ENCODE measurements at regions not wholly inside any gene's neighbourhood (a gene's known extent, or its start where the extent isn't known, plus 50 kb on each side); places are given as distances from the start of the nearest gene placed in this dataset.

- no peak for DNase-seq (ENCODE audit: low spot score)
Observed at GRCh38 chr1:108082738-108083562, 117.2 kb downstream of the SLC25A24 start.

GRCh38 chr1:108082001-108082400, 117.0 kb upstream of the VAV3 start:
- peak; percentile 60 for DNase-seq (ENCODE audit: low spot score)

- no peak for DNase-seq (ENCODE audit: low spot score)
Observed at GRCh38 chr1:108080448-108080847, 115.5 kb upstream of the VAV3 start.

GRCh38 chr1:108079440-108080025, 114.6 kb upstream of the VAV3 start:
- DNase-seq (ENCODE audit: low spot score): no peak

GRCh38 chr1:108077991-108078390, 113.0 kb upstream of the VAV3 start:
- no peak for DNase-seq (ENCODE audit: low spot score)

- no peak for DNase-seq (ENCODE audit: low spot score)
Observed at GRCh38 chr1:108075055-108075454, 110.1 kb upstream of the VAV3 start.

- no peak for DNase-seq (ENCODE audit: low spot score)
Observed at GRCh38 chr1:108072776-108073175, 107.8 kb upstream of the VAV3 start.

- DNase-seq (ENCODE audit: low spot score): no peak
Observed at GRCh38 chr1:108072212-108072611, 107.2 kb upstream of the VAV3 start.

GRCh38 chr1:108071601-108072000, 106.6 kb upstream of the VAV3 start:
- no peak for DNase-seq (ENCODE audit: low spot score)

GRCh38 chr1:108070662-108071061, 105.7 kb upstream of the VAV3 start:
- no peak for DNase-seq (ENCODE audit: low spot score)

- DNase-seq (ENCODE audit: low spot score): no peak
Observed at GRCh38 chr1:108067884-108068540, 103.0 kb upstream of the VAV3 start.

- DNase-seq (ENCODE audit: low spot score): no peak
Observed at GRCh38 chr1:108066808-108067207, 101.8 kb upstream of the VAV3 start.

GRCh38 chr1:108064255-108064654, 99.3 kb upstream of the VAV3 start:
- DNase-seq (ENCODE audit: low spot score): no peak

- DNase-seq (ENCODE audit: low spot score): no peak
Observed at GRCh38 chr1:108063703-108064102, 98.7 kb upstream of the VAV3 start.

- DNase-seq (ENCODE audit: low spot score): no peak
Observed at GRCh38 chr1:108059945-108060344, 95.0 kb upstream of the VAV3 start.

GRCh38 chr1:108057541-108057940, 92.6 kb upstream of the VAV3 start:
- DNase-seq (ENCODE audit: low spot score): no peak

- DNase-seq (ENCODE audit: low spot score): no peak
Observed at GRCh38 chr1:108056436-108056990, 91.5 kb upstream of the VAV3 start.

- no peak for DNase-seq (ENCODE audit: low spot score)
Observed at GRCh38 chr1:108055387-108055786, 90.4 kb upstream of the VAV3 start.

GRCh38 chr1:108054396-108054795, 89.4 kb upstream of the VAV3 start:
- no peak for DNase-seq (ENCODE audit: low spot score)

GRCh38 chr1:108053270-108054013, 88.5 kb upstream of the VAV3 start:
- no peak for DNase-seq (ENCODE audit: low spot score)

GRCh38 chr1:108051631-108052377, 86.8 kb upstream of the VAV3 start:
- no peak for DNase-seq (ENCODE audit: low spot score)
